NCI-H1436 (cell line): ENCODE measurements at regions not wholly inside any gene's neighbourhood (a gene's known extent, or its start where the extent isn't known, plus 50 kb on each side); places are given as distances from the start of the nearest gene placed in this dataset.
"Not testable (repeated sequence)": the region's sequence is repeated elsewhere in the genome, so short reads cannot be mapped to it uniquely, and the experiment has no call there.

Experiments used
- DNase-seq: peaks from one replicate; lab custom pipeline; 2025; lab: John Stamatoyannopoulos, UW

DNA sequence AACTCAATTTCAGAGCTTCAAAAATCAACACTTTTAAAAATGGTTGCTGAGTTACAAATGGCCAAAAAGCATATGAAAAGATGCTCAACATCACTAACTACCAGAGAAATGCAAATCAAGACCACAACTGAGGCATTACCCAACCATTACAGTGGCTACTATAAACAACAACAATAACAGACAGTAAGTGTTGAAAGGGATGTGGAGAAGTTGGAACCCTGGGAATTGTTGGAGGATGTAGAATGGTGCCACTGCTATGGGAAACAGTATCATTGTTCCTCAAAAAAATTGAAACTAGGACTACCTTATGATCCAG, 173.3 kb upstream of the SPRED2 start:
- no peak for DNase-seq

DNA sequence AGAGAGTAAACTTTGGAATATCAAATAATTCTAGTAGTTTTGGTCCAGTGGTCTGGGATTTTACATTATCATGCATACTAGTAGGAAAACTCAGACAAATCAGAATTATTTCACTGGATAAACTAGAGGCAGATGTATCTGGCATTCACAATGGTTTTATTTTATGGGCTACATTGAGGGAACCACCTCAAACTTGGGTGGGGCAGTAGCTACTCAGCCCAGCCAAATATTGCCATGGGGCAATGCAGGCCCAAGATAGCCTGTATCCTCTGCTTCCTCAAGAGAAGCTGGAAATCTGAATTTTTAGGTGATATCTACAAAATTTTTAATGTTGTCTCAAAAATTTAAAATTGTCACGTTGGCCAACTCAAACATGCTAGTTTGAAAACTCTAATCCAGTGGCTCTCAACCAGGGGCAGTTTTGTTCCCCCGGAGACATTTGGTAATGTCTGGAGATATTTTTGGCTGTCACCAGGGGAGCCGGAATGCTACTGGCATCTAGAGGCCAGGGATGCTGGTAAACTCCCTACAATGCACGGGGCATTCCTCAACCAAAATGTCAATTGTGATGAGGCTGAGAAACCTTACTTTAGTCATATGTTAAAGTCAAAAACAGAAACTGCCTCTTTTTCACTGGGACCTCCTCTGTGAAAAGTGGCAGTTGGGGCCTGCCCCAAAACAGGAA, 172.8 kb upstream of the SPRED2 start:
- no peak for DNase-seq

DNA sequence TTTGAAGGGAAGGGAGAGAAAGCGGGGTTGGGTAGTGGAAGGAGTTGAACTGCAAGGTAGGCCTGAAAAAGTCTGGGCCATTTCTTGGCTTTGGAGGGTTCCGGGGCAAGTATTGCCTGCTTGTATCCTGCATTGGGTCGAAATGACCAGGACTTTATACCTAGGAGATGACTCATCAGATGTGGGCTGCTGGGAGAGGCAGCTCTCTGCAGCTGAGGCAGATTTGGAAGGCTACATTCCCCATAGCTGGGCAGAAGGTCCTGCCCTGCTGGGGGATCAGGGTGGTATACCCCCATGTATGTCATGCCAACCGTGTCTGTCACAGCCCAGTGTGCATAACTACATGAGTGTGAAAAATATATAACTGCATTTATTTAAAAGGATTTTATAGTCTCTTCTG, 171.8 kb upstream of the SPRED2 start:
- DNase-seq = no peak

DNA sequence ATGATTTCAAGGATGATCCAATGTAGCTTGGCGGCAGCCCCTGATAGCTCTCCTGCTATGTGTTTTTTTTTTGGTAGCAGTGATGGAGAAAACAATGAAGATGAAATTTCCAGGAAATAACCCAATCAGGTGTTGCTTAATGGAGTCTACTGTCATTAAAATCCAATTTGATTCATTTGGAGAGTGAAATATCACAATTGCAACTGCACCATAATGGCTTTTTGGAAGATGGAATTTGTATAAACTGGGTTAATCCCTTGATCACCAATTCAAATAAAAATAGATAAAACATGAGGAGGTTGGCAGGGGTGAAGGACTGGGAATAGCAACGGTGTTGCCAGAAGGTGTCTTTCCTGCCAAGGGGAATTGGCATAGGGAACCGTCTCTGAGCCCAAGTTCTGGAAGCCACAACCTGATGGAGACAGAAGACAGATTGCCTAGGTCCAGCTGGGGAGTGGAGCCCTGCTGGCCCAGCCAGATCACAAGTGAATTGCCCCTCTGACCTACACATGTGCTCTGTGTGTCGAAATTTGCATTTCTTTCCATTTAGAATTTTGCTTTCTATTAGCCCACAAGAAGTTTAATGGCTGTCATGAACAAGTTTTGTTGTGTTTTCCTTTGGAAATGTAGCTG, 170.3 kb upstream of the SPRED2 start:
- DNase-seq = no peak

DNA sequence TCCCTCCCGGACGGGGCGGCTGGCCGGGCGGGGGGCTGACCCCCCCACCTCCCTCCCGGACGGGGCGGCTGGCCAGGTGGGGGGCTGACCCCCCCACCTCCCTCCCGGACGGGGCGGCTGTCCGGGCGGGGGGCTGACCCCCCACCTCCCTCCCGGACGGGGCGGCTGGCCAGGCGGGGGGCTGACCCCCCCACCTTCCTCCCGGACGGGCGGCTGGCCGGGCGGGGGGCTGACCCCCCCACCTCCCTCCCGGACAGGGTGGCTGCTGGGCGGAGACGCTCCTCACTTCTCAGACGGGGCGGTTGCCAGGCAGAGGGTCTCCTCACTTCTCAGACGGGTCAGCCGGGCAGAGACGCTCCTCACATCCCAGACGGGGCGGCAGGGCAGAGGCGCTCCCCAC, 168.5 kb upstream of the SPRED2 start:
- DNase-seq = not testable (repeated sequence)

DNA sequence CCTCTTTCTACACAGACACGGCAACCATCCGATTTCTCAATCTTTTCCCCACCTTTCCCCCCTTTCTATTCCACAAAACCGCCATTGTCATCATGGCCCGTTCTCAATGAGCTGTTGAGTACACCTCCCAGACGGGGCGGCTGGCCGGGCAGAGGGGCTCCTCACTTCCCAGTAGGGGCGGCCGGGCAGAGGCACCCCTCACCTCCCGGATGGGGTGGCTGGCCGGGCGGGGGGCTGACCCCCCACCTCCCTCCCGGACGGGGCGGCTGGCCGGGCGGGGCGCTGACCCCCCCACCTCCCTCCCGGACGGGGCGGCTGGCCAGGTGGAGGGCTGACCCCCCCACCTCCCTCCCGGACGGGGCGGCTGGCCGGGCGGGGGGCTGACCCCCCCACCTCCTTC, 168.0 kb upstream of the SPRED2 start:
- DNase-seq = not testable (repeated sequence)

DNA sequence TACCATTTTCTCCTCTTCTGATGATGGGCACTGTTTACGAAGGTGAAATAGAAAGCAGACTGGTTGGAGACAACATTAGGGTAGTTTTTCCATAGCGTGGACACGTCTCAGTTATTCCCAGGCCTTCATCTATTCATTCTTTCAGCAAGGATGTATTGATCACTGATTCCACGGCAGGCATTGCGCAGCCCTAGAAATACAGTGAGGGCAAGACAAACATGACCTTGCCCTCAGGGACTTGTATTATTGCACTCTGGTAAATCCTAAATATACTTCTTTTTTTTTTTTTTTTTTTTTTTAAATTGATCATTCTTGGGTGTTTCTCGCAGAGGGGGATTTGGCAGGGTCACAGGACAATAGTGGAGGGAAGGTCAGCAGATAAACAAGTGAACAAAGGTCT, 167.3 kb upstream of the SPRED2 start:
- DNase-seq = no peak

DNA sequence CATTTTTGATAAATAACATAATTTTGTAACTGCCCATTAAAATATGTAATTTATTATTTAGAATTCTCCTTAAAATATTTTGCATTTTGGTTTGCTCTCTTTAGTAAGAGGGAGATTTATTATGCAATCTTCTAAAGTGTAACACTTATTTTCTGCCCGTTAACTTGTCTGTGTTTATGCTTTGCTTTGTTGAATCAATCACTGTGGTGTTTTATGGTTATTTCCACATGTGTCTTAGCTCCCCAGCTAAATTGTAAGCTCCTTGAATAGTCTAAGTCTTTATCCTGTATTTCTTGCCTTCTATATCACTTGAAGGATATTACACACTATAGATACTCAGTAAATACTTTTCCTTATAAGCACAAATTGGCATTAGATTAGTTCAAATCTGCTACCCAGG, 166.6 kb upstream of the SPRED2 start:
- no peak for DNase-seq

DNA sequence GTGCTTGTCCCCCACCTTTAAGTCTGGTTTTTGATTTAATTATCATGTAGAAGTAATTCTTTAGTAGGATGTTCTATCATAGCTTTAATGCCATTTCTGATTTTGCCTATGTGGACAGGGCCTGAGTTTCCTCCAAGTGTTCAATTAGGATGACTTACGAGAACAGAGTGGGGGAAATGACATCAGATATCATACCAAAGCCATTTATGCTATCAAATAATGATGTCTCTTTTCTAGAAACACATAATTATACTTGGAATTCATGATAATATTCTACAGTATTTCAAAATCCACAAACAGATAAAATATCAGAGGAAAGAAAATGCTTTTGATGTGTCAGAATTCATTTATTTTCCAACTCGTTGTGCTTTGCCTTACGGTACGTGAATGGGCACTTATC, 165.9 kb upstream of the SPRED2 start:
- DNase-seq = no peak

DNA sequence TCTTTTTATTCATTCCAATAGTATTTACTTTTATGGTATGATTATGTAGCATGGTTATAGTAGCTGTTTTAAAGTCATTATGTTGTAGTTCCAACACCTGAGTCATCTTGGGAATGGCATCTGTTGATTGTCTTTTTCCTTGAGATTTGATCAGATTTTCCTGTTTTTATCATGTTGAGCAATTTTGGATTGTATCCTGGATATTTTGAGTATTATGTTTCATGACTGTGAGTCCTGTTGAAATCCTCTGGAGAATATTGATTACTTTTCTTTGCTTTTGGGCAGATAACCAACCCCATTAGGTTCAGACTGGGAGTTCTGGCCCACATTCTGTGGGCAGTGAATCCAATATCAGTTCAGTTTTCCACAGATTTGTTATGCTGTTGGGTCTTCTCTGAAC, 163.2 kb upstream of the SPRED2 start:
- DNase-seq = no peak

DNA sequence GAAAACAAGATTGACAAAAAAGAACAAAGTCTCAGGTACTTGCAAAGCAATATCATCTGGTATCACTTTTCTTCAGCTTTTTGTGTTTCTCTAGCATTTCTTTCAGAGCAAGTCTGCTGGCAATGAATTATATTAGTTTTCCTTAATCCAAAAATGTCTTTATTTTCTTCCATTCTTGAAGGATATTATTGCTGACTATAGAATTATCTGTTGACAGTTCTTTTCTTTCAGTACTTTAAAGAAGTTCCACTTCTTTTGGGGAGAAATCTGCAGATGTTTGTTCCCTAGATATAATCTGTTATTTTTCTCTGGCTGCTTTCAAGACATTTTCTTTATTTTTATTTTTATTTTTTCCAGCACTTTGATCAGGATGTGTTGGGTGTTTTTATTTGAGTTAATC, 161.8 kb upstream of the SPRED2 start:
- no peak for DNase-seq

DNA sequence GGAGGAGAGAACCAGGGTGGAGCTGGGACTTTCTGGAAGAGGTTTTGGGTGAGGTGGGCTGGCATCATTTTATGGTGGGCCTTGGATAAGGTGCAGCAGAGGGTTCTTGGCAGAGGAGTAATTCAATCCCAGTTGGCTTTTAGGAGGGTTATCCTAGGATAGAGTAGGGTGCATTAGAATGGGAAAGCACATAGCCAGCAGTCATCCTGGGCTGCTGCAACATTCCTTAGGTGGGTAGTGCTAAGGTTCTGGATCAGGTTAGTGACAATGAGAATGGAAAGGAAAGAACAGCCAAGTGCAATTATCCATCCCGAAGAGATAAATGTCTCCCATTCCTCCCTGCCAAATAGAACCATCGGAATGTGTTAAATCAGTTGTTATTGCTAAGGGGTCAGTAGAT, 157.3 kb upstream of the SPRED2 start:
- DNase-seq = no peak

DNA sequence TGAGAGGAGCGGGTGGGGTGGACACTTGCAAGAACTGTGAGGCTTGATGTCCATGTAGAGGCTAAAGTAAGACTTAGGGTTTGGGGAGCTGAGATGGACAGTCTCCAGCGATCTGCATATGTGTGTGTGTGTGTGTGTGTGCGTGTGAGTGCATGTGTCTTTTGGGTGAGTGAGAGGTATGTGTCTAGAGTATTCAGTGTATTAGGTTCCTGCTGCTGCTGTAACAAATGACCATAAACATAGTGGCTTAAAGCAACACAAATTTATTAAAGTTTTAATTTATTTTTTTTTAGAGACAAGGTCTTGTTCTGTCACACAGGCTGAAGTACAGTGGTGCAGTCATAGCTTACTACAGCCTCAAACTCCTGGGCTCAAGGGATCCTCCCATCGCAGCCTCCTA, 155.4 kb upstream of the SPRED2 start:
- DNase-seq = no peak

DNA sequence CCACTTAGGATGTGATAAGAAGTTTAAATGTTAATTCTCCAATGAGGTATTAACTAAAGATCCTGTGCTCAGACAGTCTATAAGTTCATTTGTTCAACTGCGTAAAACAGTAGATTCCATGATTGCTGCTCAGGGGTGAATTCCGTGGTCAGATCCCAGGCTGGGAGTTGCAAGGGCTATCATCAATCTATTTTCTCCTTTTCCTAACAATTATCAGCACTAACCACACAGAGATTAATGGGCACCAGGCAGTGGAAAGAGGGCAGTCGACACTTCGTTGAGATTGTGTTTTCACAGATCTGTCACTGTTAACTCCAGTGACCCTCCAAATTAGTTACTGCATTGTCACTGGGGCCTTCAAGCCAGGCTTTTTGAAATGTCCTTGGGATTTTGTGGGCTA, 154.1 kb upstream of the SPRED2 start:
- DNase-seq = no peak

DNA sequence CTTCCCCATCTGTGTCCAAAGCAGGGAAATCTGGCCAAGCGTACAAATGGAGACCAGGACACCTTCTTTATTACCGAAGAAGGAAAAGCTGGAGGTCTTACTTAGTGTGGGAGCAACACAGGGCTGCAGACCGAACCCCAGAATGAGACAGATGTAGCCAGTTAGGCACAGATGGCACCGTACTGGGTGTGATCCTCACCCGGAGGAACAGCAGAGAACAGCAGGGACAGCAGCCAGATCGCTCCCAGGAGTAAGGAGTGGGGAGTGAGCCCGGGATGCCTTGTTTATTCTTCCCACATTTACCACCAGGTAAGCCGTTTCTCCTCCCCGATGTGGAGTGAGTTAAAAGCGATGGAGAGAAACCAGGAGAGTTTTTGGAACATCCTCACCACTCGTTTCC, 150.7 kb upstream of the SPRED2 start:
- no peak for DNase-seq

DNA sequence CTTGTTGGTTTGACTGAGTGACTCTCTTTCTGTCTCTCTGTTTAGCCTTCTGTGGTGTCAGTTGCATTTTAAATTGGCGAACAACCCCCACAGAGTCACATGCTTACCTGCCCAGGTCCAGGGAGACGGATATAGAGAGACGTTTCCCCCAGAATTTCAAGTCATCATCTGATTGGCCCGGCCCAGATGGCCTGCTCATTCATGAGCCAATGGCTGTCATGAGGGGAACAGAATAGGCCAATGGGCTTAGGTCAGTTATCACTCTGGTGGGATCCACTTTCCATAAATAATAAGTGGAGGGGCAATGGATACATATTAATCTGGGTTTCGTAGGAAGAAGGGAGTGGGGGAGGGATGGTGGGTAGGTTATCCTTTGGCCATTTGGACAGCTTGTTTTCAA, 150.0 kb upstream of the SPRED2 start:
- DNase-seq = no peak

DNA sequence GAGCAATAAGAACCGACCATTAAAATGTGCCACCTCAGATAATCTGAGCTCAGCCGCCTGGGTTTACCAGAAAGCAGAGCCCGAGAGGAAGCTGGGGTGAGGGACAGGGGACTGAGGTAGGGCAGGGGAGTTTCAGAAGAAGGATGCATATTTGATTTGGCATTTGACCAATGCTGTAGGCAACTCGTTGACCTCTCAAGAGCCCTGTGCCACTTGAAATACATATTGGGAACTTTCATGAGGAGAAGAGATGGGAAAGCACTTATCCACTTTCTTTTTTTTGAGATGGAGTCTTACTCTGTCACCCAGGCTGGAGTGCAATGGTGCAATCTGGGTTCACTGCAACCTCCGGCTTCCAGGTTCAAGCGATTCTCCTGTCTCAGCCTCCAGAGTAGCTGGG, 148.4 kb upstream of the SPRED2 start:
- no peak for DNase-seq

DNA sequence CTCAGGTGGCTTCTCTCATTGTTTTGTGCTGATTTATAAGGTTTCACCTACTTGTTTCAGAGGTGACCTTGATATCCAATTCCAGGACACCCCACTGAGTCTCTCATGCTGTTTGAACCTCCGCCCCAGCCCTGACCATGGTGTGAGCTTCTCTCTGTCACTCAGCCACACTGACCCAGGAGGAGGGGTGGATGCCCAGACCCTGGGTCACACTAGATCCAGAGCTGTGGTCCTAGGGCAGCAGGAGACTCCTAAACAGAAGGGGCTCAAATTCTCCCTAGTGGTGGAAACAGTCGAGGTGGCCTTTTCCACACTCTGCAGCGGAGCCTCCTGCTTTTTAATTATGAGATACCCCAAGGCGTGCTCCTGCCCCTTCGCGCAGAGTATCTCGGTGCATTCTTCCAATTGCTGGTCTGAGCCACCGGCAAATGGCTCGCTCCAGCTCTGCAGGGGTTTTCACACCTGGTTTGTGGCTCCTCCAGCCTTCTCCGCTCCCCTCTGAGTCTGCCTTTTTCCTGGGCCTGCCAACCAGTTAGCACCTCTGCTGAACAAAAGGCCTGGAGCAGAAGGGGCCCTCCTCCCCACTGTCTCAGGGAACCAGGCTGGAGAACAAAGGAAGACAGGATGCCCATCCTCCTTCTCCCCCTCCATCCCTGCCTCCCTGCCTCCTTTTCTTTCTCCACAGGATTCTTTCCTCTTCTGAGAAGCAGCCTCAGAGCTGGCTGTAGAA, 147.3 kb upstream of the SPRED2 start:
- DNase-seq = no peak

DNA sequence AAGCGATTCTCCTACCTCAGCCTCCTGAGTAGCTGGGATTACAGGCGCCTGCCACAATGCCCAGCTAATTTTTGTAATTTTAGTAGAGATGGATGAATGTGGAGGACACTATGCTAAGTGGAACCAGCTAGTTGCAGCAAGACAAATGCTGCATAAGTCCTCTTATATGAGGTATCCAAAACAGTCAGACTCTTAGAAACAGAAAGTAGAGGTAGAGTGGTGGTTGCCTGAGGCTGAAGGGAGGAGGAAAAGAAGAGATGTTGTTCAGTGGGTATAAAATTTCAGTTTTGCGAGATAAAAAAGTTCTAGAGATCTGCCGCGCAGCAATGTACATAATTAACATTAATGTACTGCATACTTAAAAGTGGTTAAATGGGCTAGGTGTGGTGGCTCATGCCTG, 145.3 kb upstream of the SPRED2 start:
- DNase-seq = no peak

DNA sequence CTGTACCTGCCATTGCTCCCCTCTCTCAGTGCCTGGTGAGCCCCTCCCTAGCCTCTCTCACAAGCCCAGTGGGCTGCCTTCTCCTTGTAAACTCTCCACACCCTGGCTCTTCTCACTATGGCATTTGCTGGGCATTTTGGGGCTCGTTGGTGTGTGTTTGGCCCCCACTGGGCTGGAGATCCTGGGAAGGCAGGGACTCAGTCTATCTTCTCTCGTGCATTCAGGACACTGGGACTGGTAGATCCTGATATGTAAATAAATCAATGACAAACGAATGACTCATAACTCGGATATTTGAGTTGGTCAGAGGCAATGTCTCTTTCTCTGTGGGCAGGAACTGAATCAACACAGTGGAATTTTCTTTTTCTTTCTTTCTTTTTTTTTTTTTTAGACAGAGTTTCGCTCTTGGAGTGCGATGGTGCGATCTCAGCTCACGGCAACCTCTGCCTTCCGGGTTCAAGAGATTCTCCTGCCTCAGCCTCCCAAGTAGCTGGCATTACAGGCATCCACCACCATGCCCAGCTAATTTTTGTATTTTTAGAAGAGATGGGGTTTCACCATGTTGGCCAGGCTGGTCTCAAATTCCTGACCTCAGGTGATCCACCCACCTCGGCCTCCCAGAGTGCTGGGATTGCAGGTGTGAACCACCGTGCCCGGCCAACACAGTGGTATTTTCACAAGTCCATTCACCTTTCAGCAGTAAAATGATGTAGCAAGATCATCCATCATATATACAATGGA, 144.6 kb upstream of the SPRED2 start:
- no peak for DNase-seq

DNA sequence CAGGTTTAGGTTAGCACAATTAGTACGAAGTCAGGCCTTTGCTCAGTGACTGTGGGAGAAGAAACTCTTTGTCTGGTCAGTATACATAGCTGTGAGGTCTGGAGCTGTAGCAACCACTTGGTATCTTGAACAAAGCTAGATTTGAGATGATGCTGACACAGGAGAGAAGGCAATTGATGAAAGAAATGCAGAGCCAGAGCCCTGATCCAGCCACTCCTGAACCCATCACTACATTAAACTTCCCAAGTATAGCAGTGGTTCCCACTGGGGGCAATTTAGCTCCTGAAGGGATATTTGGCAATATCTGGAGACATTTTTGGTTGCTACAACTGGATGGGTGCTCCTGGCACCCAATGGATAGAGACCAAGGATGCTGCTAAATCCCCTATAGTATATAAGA, 143.9 kb upstream of the SPRED2 start:
- DNase-seq = no peak

DNA sequence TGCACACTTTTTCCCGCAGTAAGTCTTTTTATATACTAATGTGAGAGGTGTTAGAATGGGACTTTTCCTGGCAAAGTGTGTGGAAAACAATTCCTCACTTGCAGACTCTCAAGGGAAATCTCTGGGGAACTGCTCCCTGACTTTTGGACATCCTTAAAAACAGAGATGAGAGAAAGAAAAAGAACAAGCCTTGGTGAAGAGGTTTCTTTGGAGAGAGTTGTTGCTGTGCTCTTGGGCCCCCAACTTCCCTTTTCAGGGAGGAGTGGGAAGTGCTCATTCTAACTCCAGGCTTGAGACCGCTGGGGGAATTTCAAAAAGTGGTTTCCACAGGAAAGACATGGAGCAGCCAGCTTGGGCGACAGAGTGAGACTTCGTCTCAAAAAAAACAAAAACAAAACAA, 142.6 kb upstream of the SPRED2 start:
- no peak for DNase-seq
